ENCODE measurements at regions not wholly inside any gene's neighbourhood (a gene's known extent, or its start where the extent isn't known, plus 50 kb on each side); places are given as distances from the start of the nearest gene placed in this dataset.

GRCh38 chr5:103645816-103646215 is 83.2 kb upstream of the NUDT12 start:
- POLR2A ChIA-PET, result no interaction called here
- no peaks in the 10 kb centered on the region for H3K9me3 ChIP-seq (ENCODE audit: control insufficient read depth in 1 of 2, insufficient read depth in 1 of 2, low read depth in 1 of 2, low read length in 2 of 2)

DNA sequence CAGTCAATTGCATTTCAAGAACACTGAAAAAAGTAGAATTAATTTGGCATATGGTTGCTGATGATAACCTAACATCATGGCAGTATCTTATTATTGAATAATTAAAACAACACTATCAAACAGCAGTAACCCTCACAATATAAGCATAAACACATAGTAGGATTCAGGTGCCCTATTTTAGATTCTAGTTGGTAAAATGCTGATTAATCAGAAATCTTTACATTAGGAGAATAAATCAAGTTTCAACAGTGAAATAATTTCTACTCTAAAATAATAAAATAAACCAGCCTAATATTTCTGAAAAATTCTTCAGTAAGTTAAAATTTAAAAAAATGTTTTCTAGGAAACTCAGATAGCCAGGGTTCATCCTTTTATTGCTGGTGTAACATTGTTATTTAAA is 76.4 kb upstream of the NUDT12 start:
- Histone ChIP-seq H3K9me2 (ENCODE audit: insufficient read depth) (no peaks in the 10 kb centered on the region), H3K4me1 (ENCODE audit: control insufficient read depth in 1 of 2, insufficient read depth in 2 of 2, low read length in 2 of 2) (no peaks in the 10 kb centered on the region), H3K27ac (ENCODE audit: low read depth, low read length) (no peak overlapping the region), H3K4me2 (ENCODE audit: low read length) (no peak overlapping the region), H3K27me3 (ENCODE audit: insufficient read depth, low read length) (no peaks in the 10 kb centered on the region), H4K20me1 (ENCODE audit: insufficient read depth) (no peaks in the 10 kb centered on the region), H3K9ac (ENCODE audit: low read length) (no peak overlapping the region), H2AFZ (ENCODE audit: low read depth, low read length, poor library complexity, severe bottlenecking) (no peak overlapping the region), H3K79me2 (ENCODE audit: insufficient read depth, low read length) (no peaks in the 10 kb centered on the region), H3K9me3 (ENCODE audit: control insufficient read depth in 1 of 2, insufficient read depth in 1 of 2, low read depth in 1 of 2, low read length in 2 of 2) (no peaks in the 10 kb centered on the region), H3K36me3 (ENCODE audit: control insufficient read depth in 1 of 2, insufficient read depth in 2 of 2, low read length in 2 of 2) (no peaks in the 10 kb centered on the region), H3K4me3 (replicated peaks in 1 of 2; ENCODE audit: low read depth in 1 of 2, low read length in 2 of 2) (no peak overlapping the region)
- DNase-seq (ENCODE audit: low read depth, low spot score) (no peak), ATAC-seq (no peak)
- ChIA-PET CTCF (no interaction called here), RAD21 (ENCODE audit: low non-redundant PET in 1 of 2, low total read pairs in 2 of 2, uncharacterized antibody in 2 of 2, unreplicated experiment in 2 of 2) (no interaction called here), POLR2A (no interaction called here)
- no peak for TF ChIP-seq EGR1 (IDR thresholded peaks at IDR 0.05; ENCODE audit: low read depth)
- TF ChIP-seq JUND (IDR thresholded peaks at IDR 0.05), result no peak
- no peak for TF ChIP-seq ELF1 (IDR thresholded peaks at IDR 0.05; ENCODE audit: borderline replicate concordance, low read depth)
- no peak for TF ChIP-seq RAD21 (IDR thresholded peaks at IDR 0.05; ENCODE audit: low read depth)
- BruUV-seq (replicated peaks), result no TSS peak
- intact Hi-C loops (cut with micrococcal nuclease), result no loop called here

More at GRCh38 chr5:103645816-103646215, 83.2 kb upstream of the NUDT12 start:
- H3K79me2 ChIP-seq (ENCODE audit: insufficient read depth, low read length), result no peaks in the 10 kb centered on the region
- no peaks in the 10 kb centered on the region for H3K9me2 ChIP-seq (ENCODE audit: insufficient read depth)
- H3K9ac ChIP-seq (ENCODE audit: low read length), result no peak overlapping the region
- ATAC-seq (no peak), DNase-seq (ENCODE audit: low read depth, low spot score) (no peak)
- ChIA-PET CTCF (no interaction called here), RAD21 (ENCODE audit: low non-redundant PET in 1 of 2, low total read pairs in 2 of 2, uncharacterized antibody in 2 of 2, unreplicated experiment in 2 of 2) (no interaction called here)
- H2AFZ ChIP-seq (ENCODE audit: low read depth, low read length, poor library complexity, severe bottlenecking), result no peak overlapping the region
- no peaks in the 10 kb centered on the region for H3K27me3 ChIP-seq (ENCODE audit: insufficient read depth, low read length)
- H3K36me3 ChIP-seq (ENCODE audit: control insufficient read depth in 1 of 2, insufficient read depth in 2 of 2, low read length in 2 of 2), result no peaks in the 10 kb centered on the region
- no TSS peak for BruUV-seq (replicated peaks)
- H4K20me1 ChIP-seq (ENCODE audit: insufficient read depth), result no peaks in the 10 kb centered on the region
- intact Hi-C loops (cut with micrococcal nuclease), result no loop called here
- no peak overlapping the region for H3K4me3 ChIP-seq (replicated peaks in 1 of 2; ENCODE audit: low read depth in 1 of 2, low read length in 2 of 2)
- no peak overlapping the region for H3K4me2 ChIP-seq (ENCODE audit: low read length)
- TF ChIP-seq SIN3A (IDR thresholded peaks at IDR 0.05; ENCODE audit: low read depth), result no peak
- TF ChIP-seq EZH2phosphoT487 (IDR thresholded peaks at IDR 0.05; ENCODE audit: borderline replicate concordance), result no peak
- TF ChIP-seq FOSL1 (IDR thresholded peaks at IDR 0.05; ENCODE audit: low read depth), result no peak
- no peak for TF ChIP-seq POLR2AphosphoS5 (IDR thresholded peaks at IDR 0.05; ENCODE audit: low read depth, low read length)
- no peak for TF ChIP-seq EGR1 (IDR thresholded peaks at IDR 0.05; ENCODE audit: low read depth)
- TF ChIP-seq JUND (IDR thresholded peaks at IDR 0.05), result no peak
- no peak for TF ChIP-seq ZFX (IDR thresholded peaks at IDR 0.05)
- no peak overlapping the region for H3K27ac ChIP-seq (ENCODE audit: low read depth, low read length)
- H3K4me1 ChIP-seq (ENCODE audit: control insufficient read depth in 1 of 2, insufficient read depth in 2 of 2, low read length in 2 of 2), result no peaks in the 10 kb centered on the region

Measured in HCT116 (cell line).